ENCODE measurements at regions not wholly inside any gene's neighbourhood (a gene's known extent, or its start where the extent isn't known, plus 50 kb on each side); places are given as distances from the start of the nearest gene placed in this dataset.

- no peak for DNase-seq (ENCODE audit: low spot score)
Observed at GRCh38 chr2:240322231-240322955, 113.1 kb upstream of the GPC1 start.

GRCh38 chr2:240322991-240323390, 112.5 kb upstream of the GPC1 start:
- DNase-seq (ENCODE audit: low spot score) = no peak

- no peak for DNase-seq (ENCODE audit: low spot score)
Observed at GRCh38 chr2:240323601-240324291, 111.7 kb upstream of the GPC1 start.

- no peak for DNase-seq (ENCODE audit: low spot score)
Observed at GRCh38 chr2:240324312-240325015, 111.0 kb upstream of the GPC1 start.

- DNase-seq (ENCODE audit: low spot score) = no peak
Observed at GRCh38 chr2:240325016-240326007, 110.2 kb upstream of the GPC1 start.

GRCh38 chr2:240326246-240326645, 109.2 kb upstream of the GPC1 start:
- DNase-seq (ENCODE audit: low spot score) = no peak

GRCh38 chr2:240326886-240327285, 108.6 kb upstream of the GPC1 start:
- DNase-seq (ENCODE audit: low spot score) = no peak

- DNase-seq (ENCODE audit: low spot score) = no peak
Observed at GRCh38 chr2:240327566-240327965, 107.9 kb upstream of the GPC1 start.

- no peak for DNase-seq (ENCODE audit: low spot score)
Observed at GRCh38 chr2:240328526-240328925, 106.9 kb upstream of the GPC1 start.

- DNase-seq (ENCODE audit: low spot score) = no peak
Observed at GRCh38 chr2:240329116-240329665, 106.3 kb upstream of the GPC1 start.

GRCh38 chr2:240329778-240330177, 105.7 kb upstream of the GPC1 start:
- DNase-seq (ENCODE audit: low spot score) = no peak

GRCh38 chr2:240333985-240334384, 101.5 kb upstream of the GPC1 start:
- no peak for DNase-seq (ENCODE audit: low spot score)

- no peak for DNase-seq (ENCODE audit: low spot score)
Observed at GRCh38 chr2:240335061-240335460, 100.4 kb upstream of the GPC1 start.

- DNase-seq (ENCODE audit: low spot score) = no peak
Observed at GRCh38 chr2:240336820-240337427, 98.5 kb upstream of the GPC1 start.

GRCh38 chr2:240338274-240338673, 97.2 kb upstream of the GPC1 start:
- DNase-seq (ENCODE audit: low spot score) = no peak

- no peak for DNase-seq (ENCODE audit: low spot score)
Observed at GRCh38 chr2:240339411-240340360, 95.8 kb upstream of the GPC1 start.

GRCh38 chr2:240340361-240340761, 95.1 kb upstream of the GPC1 start:
- DNase-seq (ENCODE audit: low spot score) = no peak

- no peak for DNase-seq (ENCODE audit: low spot score)
Observed at GRCh38 chr2:240341064-240341463, 94.4 kb upstream of the GPC1 start.

- no peak for DNase-seq (ENCODE audit: low spot score)
Observed at GRCh38 chr2:240343548-240343947, 91.9 kb upstream of the GPC1 start.

GRCh38 chr2:240344904-240345303, 90.6 kb upstream of the GPC1 start:
- no peak for DNase-seq (ENCODE audit: low spot score)

Data from RKO (cell line).